Endothelial cell of umbilical vein (primary cell): ENCODE measurements at regions not wholly inside any gene's neighbourhood (a gene's known extent, or its start where the extent isn't known, plus 50 kb on each side); places are given as distances from the start of the nearest gene placed in this dataset.

Experiments used
- BruUV-seq: library from RNA; stranded (reverse); fragments of 400-500 nt; replicated peaks from 2 replicates; lab custom pipeline; 2021; lab: Mats Ljungman, UMichigan
- CTCF ChIA-PET: fragments of 300-600, 350-600 bp; sonication (Branson Sonifier 250); formaldehyde crosslinking; loops from one replicate; lab custom pipeline; 2021; ENCODE audit warnings: antibody characterized with exemption, inconsistent platforms; lab: Charles Lee
- POLR2A ChIA-PET: fragments of 300-600, 350-600 bp; sonication (Branson Sonifier 250); formaldehyde crosslinking; loops from one replicate; lab custom pipeline; 2021; ENCODE audit warnings: antibody characterized with exemption, inconsistent platforms; lab: Charles Lee
- DNase-seq: peaks from one replicate; pipeline ENCODE4 v3.0.0-alpha.2; 2011; ENCODE audit warnings: low read depth, low spot score
- FAIRE-seq: peaks from 2 replicates; lab custom pipeline; 2011; peaks lifted over from hg19 to GRCh38; lab: Jason Lieb, UNC
- H2AFZ ChIP-seq: 2 replicates; pipeline ENCODE4 v1.6.0; 2012; ENCODE audit warnings: low read depth, low read length, control low read depth, inconsistent platforms
- H3K27ac ChIP-seq: 2 replicates; pipeline ENCODE4 v1.5.1; 2011; ENCODE audit warnings: low read depth, mild to moderate bottlenecking, control low read depth, low read length, moderate library complexity; ENCODE audit not compliant: insufficient read depth
- H3K27me3 ChIP-seq, 2 experiments: 2 replicates each; pipeline versions ENCODE4 v1.6.0 to v1.6.1; 2011; ENCODE audit warnings: low read length in 2 of 2, mixed read lengths in 1 of 2; ENCODE audit not compliant: control insufficient read depth in 2 of 2, insufficient read depth in 2 of 2
- H3K36me3 ChIP-seq, 2 experiments: 2 replicates in 1 of 2; 3 replicates in 1 of 2; pipeline ENCODE4 v1.5.1; 2011; ENCODE audit warnings: low read length in 2 of 2, mild to moderate bottlenecking in 1 of 2, moderate library complexity in 1 of 2; ENCODE audit not compliant: control insufficient read depth in 2 of 2, insufficient read depth in 2 of 2; ENCODE audit errors: extremely low read depth in 1 of 2
- H3K4me1 ChIP-seq: 3 replicates; pipeline ENCODE4 v1.5.1; 2011; ENCODE audit warnings: mild to moderate bottlenecking, low read length; ENCODE audit not compliant: control insufficient read depth, insufficient read depth; ENCODE audit errors: extremely low read depth
- H3K4me2 ChIP-seq: 2 replicates; pipeline ENCODE4 v1.6.1; 2011; ENCODE audit warnings: low read length, control low read depth, mixed read lengths; ENCODE audit not compliant: insufficient read depth
- H3K4me3 ChIP-seq, 3 experiments: fragments of 200-600 bp in 1 of 3; sonication (generic), shearing (Covaris generic) in 1 of 3; replicated peaks in 1 of 3; 2 replicates each; pipeline ENCODE4 v1.5.1; 2011 to 2016; ENCODE audit warnings: control low read depth in 3 of 3, low read length in 3 of 3, mild to moderate bottlenecking in 2 of 3, inconsistent platforms in 1 of 3, low read depth in 1 of 3, moderate library complexity in 1 of 3; ENCODE audit not compliant: insufficient read depth in 1 of 3
- H3K79me2 ChIP-seq: 2 replicates; pipeline ENCODE4 v1.6.0; 2012; ENCODE audit warnings: low read length, inconsistent platforms; ENCODE audit not compliant: control insufficient read depth, insufficient read depth
- H3K9ac ChIP-seq: replicated peaks from 2 replicates; pipeline ENCODE3; 2011; ENCODE audit warnings: low read length, control low read depth; ENCODE audit not compliant: insufficient read depth; ENCODE audit errors: extremely low read depth
- H3K9me1 ChIP-seq: replicated peaks from 3 replicates; pipeline ENCODE4 v1.6.0; 2011; ENCODE audit warnings: mild to moderate bottlenecking, low read length; ENCODE audit not compliant: control insufficient read depth, insufficient read depth; ENCODE audit errors: extremely low read depth
- H3K9me3 ChIP-seq: replicated peaks from 2 replicates; pipeline ENCODE4 v1.5.1; 2012; ENCODE audit warnings: low read length, inconsistent platforms; ENCODE audit not compliant: control insufficient read depth, insufficient read depth
- H4K20me1 ChIP-seq: replicated peaks from 2 replicates; pipeline ENCODE3; 2011; ENCODE audit warnings: mild to moderate bottlenecking, low read length; ENCODE audit not compliant: control insufficient read depth, insufficient read depth; ENCODE audit errors: extremely low read depth
- CTCF ChIP-seq, 2 donors: IDR thresholded peaks; 1 replicate in 1 of 2; 2 replicates in 1 of 2; pipeline ENCODE4 v1.5.1; 2011; ENCODE audit warnings: low read length in 2 of 2, mild to moderate bottlenecking in 2 of 2, moderate library complexity in 2 of 2, control low read depth in 1 of 2, inconsistent platforms in 1 of 2, low read depth in 1 of 2; ENCODE audit not compliant: insufficient read depth in 1 of 2; ENCODE audit errors: extremely low read depth in 1 of 2
- EZH2 ChIP-seq: IDR thresholded peaks from 2 replicates; pipeline ENCODE4 v1.6.1; 2012; ENCODE audit warnings: borderline replicate concordance, low read depth, mild to moderate bottlenecking, moderate library complexity, low read length, inconsistent platforms; ENCODE audit not compliant: severe bottlenecking
- FOS ChIP-seq: IDR thresholded peaks from 2 replicates; pipeline ENCODE4 v1.6.1; 2011; ENCODE audit warnings: mild to moderate bottlenecking, low read length, moderate library complexity, borderline replicate concordance; ENCODE audit not compliant: insufficient read depth
- GATA2 ChIP-seq: IDR thresholded peaks from 2 replicates; pipeline ENCODE4 v1.7.0; 2011; ENCODE audit warnings: low read depth, mild to moderate bottlenecking, moderate library complexity, mixed read lengths, low read length; ENCODE audit not compliant: insufficient read length, insufficient read depth
- MAX ChIP-seq: IDR thresholded peaks from 2 replicates; pipeline ENCODE4 v1.6.1; 2011; ENCODE audit not compliant: insufficient read depth, insufficient read length
- POLR2AphosphoS5 ChIP-seq: IDR thresholded peaks from 2 replicates; pipeline ENCODE4 v1.6.1; 2012; ENCODE audit warnings: low read depth, mild to moderate bottlenecking, control low read depth, low read length, moderate library complexity; ENCODE audit not compliant: insufficient read depth
- dilution Hi-C: fragments of 300-500 bp; cut with MboI; formaldehyde crosslinking; loops from one replicate; pipeline ENCODE4 v1.15.0; 2019; ENCODE audit warnings: low sequenced_read_pairs; ENCODE audit not compliant: extremely low pct_ligation_motif_present
- intact Hi-C: fragments of 100-400 bp; cut with micrococcal nuclease; formaldehyde crosslinking; loops from one replicate; pipeline ENCODE4 v1.10.0; 2022

- H3K27ac ChIP-seq: no peak overlapping the region
- H4K20me1 ChIP-seq: no peaks in the 10 kb centered on the region
- H3K9ac ChIP-seq: no peak overlapping the region
- H3K4me2 ChIP-seq: no peak overlapping the region
- POLR2A ChIA-PET: no interaction called here
- no TSS peak for BruUV-seq
- H3K27me3 ChIP-seq: no peaks in the 10 kb centered on the region
- no peak overlapping the region for H2AFZ ChIP-seq
- H3K4me1 ChIP-seq: no peaks in the 10 kb centered on the region
- CTCF ChIA-PET: no interaction called here
- H3K9me1 ChIP-seq: no peaks in the 10 kb centered on the region
- no peaks in the 10 kb centered on the region for H3K9me3 ChIP-seq
- no peaks in the 10 kb centered on the region for H3K79me2 ChIP-seq
- FAIRE-seq: no peak
- no peak overlapping the region for H3K4me3 ChIP-seq
- no peaks in the 10 kb centered on the region for H3K36me3 ChIP-seq
- TF ChIP-seq CTCF (IDR thresholded peaks at IDR 0.05; ENCODE audit: extremely low read depth in 1 of 2, insufficient read depth in 1 of 2, low read depth in 1 of 2, low read length in 2 of 2) (no peak), GATA2 (no peak), FOS (no peak), POLR2AphosphoS5 (no peak), MAX (no peak), EZH2 (no peak)
- DNase-seq: no peak
- dilution Hi-C loops: no loop called here
- intact Hi-C loops: no loop called here
Measured at GRCh38 chr2:40665493-40666232, 213.8 kb upstream of the SLC8A1 start.
